DMS153 (cell line): ENCODE measurements at regions not wholly inside any gene's neighbourhood (a gene's known extent, or its start where the extent isn't known, plus 50 kb on each side); places are given as distances from the start of the nearest gene placed in this dataset.

ENCODE experiments used
- DNase-seq: peaks from one replicate; lab custom pipeline; 2025; lab: John Stamatoyannopoulos, UW

GRCh38 chrX:81489987-81490386, 288.1 kb downstream of the SH3BGRL start:
- no peak for DNase-seq

- peak; percentile 7 for DNase-seq
Measured at GRCh38 chrX:81527881-81528440, 326.1 kb downstream of the SH3BGRL start.

- DNase-seq, result no peak
Measured at GRCh38 chrX:81537723-81538122, 335.8 kb downstream of the SH3BGRL start.

GRCh38 chrX:81542255-81542654, 340.4 kb downstream of the SH3BGRL start:
- DNase-seq, result no peak

GRCh38 chrX:81556880-81557279, 355.0 kb downstream of the SH3BGRL start:
- no peak for DNase-seq

- no peak for DNase-seq
Measured at GRCh38 chrX:81564851-81565250, 362.9 kb downstream of the SH3BGRL start.

GRCh38 chrX:81577028-81577427, 375.1 kb downstream of the SH3BGRL start:
- DNase-seq, result no peak

- no peak for DNase-seq
Measured at GRCh38 chrX:81586096-81586495, 384.2 kb downstream of the SH3BGRL start.

GRCh38 chrX:81615979-81616378, 414.1 kb downstream of the SH3BGRL start:
- DNase-seq, result no peak

GRCh38 chrX:81662381-81662780, 460.5 kb downstream of the SH3BGRL start:
- no peak for DNase-seq

GRCh38 chrX:81708487-81708886, 506.6 kb downstream of the SH3BGRL start:
- no peak for DNase-seq

GRCh38 chrX:81728622-81729021, 526.7 kb downstream of the SH3BGRL start:
- DNase-seq, result no peak

GRCh38 chrX:81729269-81729777, 527.4 kb downstream of the SH3BGRL start:
- no peak for DNase-seq

- DNase-seq, result no peak
Measured at GRCh38 chrX:81779701-81780100, 577.8 kb downstream of the SH3BGRL start.

- DNase-seq, result no peak
Measured at GRCh38 chrX:81791086-81791485, 589.2 kb downstream of the SH3BGRL start.
